Liver (tissue), 8 donors: ENCODE measurements at regions not wholly inside any gene's neighbourhood (a gene's known extent, or its start where the extent isn't known, plus 50 kb on each side); places are given as distances from the start of the nearest gene placed in this dataset.

Experiments used
- DNase-seq: peaks from one replicate; pipeline ENCODE4 v3.0.0-alpha.2; 2017; ENCODE audit warnings: low spot score
- H3K27ac ChIP-seq, 2 donors: one replicate each; pipeline ENCODE4 v1.7.0; 2013; ENCODE audit warnings: inconsistent platforms in 2 of 2, low read length in 2 of 2, control low read depth in 1 of 2, low read depth in 1 of 2, mild to moderate bottlenecking in 1 of 2
- H3K27me3 ChIP-seq, 4 donors: one replicate each; pipeline versions ENCODE4 v1.6.1 to v1.7.0; 2013; ENCODE audit warnings: low read length in 3 of 4, inconsistent platforms in 1 of 4, mild to moderate bottlenecking in 1 of 4, moderate library complexity in 1 of 4; ENCODE audit not compliant: control insufficient read depth in 4 of 4, insufficient read depth in 4 of 4
- H3K36me3 ChIP-seq, 4 donors: one replicate each; pipeline versions ENCODE4 v1.6.1 to v1.7.0; 2013; ENCODE audit warnings: low read length in 3 of 4, mild to moderate bottlenecking in 3 of 4, low read depth in 1 of 4, moderate library complexity in 1 of 4; ENCODE audit not compliant: control insufficient read depth in 4 of 4, insufficient read depth in 3 of 4
- H3K4me1 ChIP-seq, 4 donors: one replicate each; pipeline versions ENCODE4 v1.6.1 to v1.7.0; 2013; ENCODE audit warnings: low read length in 3 of 4, mild to moderate bottlenecking in 3 of 4, moderate library complexity in 1 of 4; ENCODE audit not compliant: control insufficient read depth in 4 of 4, insufficient read depth in 4 of 4
- H3K4me3 ChIP-seq, 3 donors: one replicate each; pipeline versions ENCODE4 v1.6.1 to v1.7.0; 2013; ENCODE audit warnings: low read length in 3 of 3, control low read depth in 1 of 3, low read depth in 1 of 3, mild to moderate bottlenecking in 1 of 3
- H3K9ac ChIP-seq, 2 donors: one replicate each; pipeline ENCODE4 v1.7.0; 2013; ENCODE audit warnings: low read length in 2 of 2, mild to moderate bottlenecking in 2 of 2, moderate library complexity in 2 of 2, control low read depth in 1 of 2, low read depth in 1 of 2
- H3K9me3 ChIP-seq, 4 donors: one replicate each; pipeline versions ENCODE4 v1.6.1 to v1.7.0; 2013; ENCODE audit warnings: low read length in 3 of 4; ENCODE audit not compliant: control insufficient read depth in 4 of 4
- EGR1 ChIP-seq, 2 donors: IDR thresholded peaks; 2 replicates each; pipeline ENCODE4 v1.6.1; 2016 to 2018; ENCODE audit warnings: antibody characterized with exemption in 2 of 2, low read depth in 2 of 2
- FOXA1 ChIP-seq: IDR thresholded peaks from 2 replicates; pipeline ENCODE4 v1.6.1; 2016; ENCODE audit warnings: antibody characterized with exemption
- FOXA2 ChIP-seq: IDR thresholded peaks from 2 replicates; pipeline ENCODE4 v1.6.1; 2016; ENCODE audit warnings: antibody characterized with exemption
- GABPA ChIP-seq, 2 donors: IDR thresholded peaks in 1 of 2; conservative IDR thresholded peaks in 1 of 2; 2 replicates each; pipeline ENCODE4 v1.6.1; 2016; ENCODE audit warnings: antibody characterized with exemption in 2 of 2, mild to moderate bottlenecking in 1 of 2, moderate library complexity in 1 of 2
- HNF4A ChIP-seq, 2 donors: conservative IDR thresholded peaks; 2 replicates each; pipeline ENCODE4 v1.6.1; 2016; ENCODE audit warnings: antibody characterized with exemption in 2 of 2, mild to moderate bottlenecking in 2 of 2
- HNF4G ChIP-seq: IDR thresholded peaks from 2 replicates; pipeline ENCODE4 v1.6.1; 2016; ENCODE audit warnings: antibody characterized with exemption
- JUND ChIP-seq, 2 donors: IDR thresholded peaks; 2 replicates each; pipeline ENCODE4 v1.6.1; 2016; ENCODE audit warnings: antibody characterized with exemption in 2 of 2
- NR2F2 ChIP-seq: IDR thresholded peaks from 2 replicates; pipeline ENCODE4 v1.6.1; 2016; ENCODE audit warnings: antibody characterized with exemption
- RAD21 ChIP-seq, 2 donors: IDR thresholded peaks; 2 replicates each; pipeline ENCODE4 v1.6.1; 2016; ENCODE audit warnings: antibody characterized with exemption in 2 of 2, mild to moderate bottlenecking in 2 of 2
- RXRA ChIP-seq, 2 donors: IDR thresholded peaks; 2 replicates each; pipeline ENCODE4 v1.6.1; 2017 to 2018; ENCODE audit warnings: antibody characterized with exemption in 2 of 2, mild to moderate bottlenecking in 1 of 2
- SP1 ChIP-seq: IDR thresholded peaks from 2 replicates; pipeline ENCODE4 v1.6.1; 2018; ENCODE audit warnings: antibody characterized with exemption, mild to moderate bottlenecking
- TAF1 ChIP-seq: conservative IDR thresholded peaks from 2 replicates; pipeline ENCODE4 v1.6.1; 2016; ENCODE audit warnings: antibody characterized with exemption, mild to moderate bottlenecking
- YY1 ChIP-seq: IDR thresholded peaks from 2 replicates; pipeline ENCODE4 v1.6.1; 2016; ENCODE audit warnings: antibody characterized with exemption, mild to moderate bottlenecking
- WGBS: extraction: QIAGEN DNeasy Blood & Tissue Kit; methylation state at CpG from one replicate; pipeline ENCODE4 v1.1.7; 2013; 5-methylcytosine and 5-hydroxymethylcytosine counted together
- TF ChIP-seq, protein P1 (sequence below): fragments of 150-350 bp; IDR thresholded peaks from 2 replicates; pipeline ENCODE4 v1.5.1; 2017; ENCODE audit warnings: improper control_type of control experiment, low read depth, low read length; ENCODE audit not compliant: missing input control
- TF ChIP-seq, protein P2 (sequence below): IDR thresholded peaks from 2 replicates; pipeline ENCODE4 v1.6.1; 2016; ENCODE audit warnings: antibody characterized with exemption
- TF ChIP-seq, protein P3 (sequence below): IDR thresholded peaks from 2 replicates; pipeline ENCODE4 v1.6.1; 2016; ENCODE audit warnings: antibody characterized with exemption
- TF ChIP-seq, protein P4 (sequence below): IDR thresholded peaks from 2 replicates; pipeline ENCODE4 v1.6.1; 2016; ENCODE audit warnings: antibody characterized with exemption, mild to moderate bottlenecking
- TF ChIP-seq, protein P5 (sequence below): IDR thresholded peaks from 2 replicates; pipeline ENCODE4 v1.6.1; 2016; ENCODE audit warnings: antibody characterized with exemption
- donor health status: healthy.
- donor health status: healthy.
- donor health status: healthy.
- donor health status: healthy.
- donor health status: healthy.

DNA sequence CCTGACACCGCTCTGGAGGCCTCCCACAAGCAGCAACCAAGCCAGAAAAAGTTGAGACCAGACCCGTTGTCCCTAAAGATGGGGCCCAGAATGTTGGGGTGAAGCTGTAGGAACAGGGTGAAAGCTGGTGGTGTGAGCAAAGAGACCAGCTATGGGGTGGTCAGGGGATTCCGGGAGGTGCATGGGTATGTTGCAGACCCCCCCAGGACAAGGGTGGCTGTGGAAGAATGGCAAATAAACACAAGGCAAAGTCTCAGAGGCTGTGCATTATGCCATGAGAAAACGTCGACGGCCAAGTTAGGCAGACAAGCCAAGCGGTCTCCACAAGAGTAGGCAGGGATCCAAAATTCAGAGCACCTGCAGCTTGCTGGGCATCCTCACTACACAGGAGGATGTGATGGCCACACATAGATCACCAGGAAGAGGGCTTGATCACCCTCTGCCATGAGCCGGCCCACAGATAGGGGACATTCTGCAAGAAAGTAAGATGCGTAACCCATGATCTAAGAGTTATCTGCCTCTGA lies 58.8 kb upstream of the KCNA1 start:
- DNase-seq, result no peak
- H3K27ac ChIP-seq, result no peak overlapping the region
- peaks cover 0 to 2% (median 0%) of the 10 kb centered on the region in 4 donors for H3K4me1 ChIP-seq
- 94% methylated on average over 9 of the region's 9 CpGs for WGBS
- TF ChIP-seq NR2F2, result no peak
- no peak for TF ChIP-seq RAD21 (IDR thresholded peaks at IDR 0.05)
- TF ChIP-seq HNF4G, result no peak
- no peak for TF ChIP-seq EGR1 (IDR thresholded peaks at IDR 0.05; ENCODE audit: low read depth in 2 of 2)
- no peak for TF ChIP-seq GABPA (IDR thresholded peaks at IDR 0.05 in 1 of 2, conservative IDR thresholded peaks at IDR 0.05 in 1 of 2)
- TF ChIP-seq, protein P1, sequence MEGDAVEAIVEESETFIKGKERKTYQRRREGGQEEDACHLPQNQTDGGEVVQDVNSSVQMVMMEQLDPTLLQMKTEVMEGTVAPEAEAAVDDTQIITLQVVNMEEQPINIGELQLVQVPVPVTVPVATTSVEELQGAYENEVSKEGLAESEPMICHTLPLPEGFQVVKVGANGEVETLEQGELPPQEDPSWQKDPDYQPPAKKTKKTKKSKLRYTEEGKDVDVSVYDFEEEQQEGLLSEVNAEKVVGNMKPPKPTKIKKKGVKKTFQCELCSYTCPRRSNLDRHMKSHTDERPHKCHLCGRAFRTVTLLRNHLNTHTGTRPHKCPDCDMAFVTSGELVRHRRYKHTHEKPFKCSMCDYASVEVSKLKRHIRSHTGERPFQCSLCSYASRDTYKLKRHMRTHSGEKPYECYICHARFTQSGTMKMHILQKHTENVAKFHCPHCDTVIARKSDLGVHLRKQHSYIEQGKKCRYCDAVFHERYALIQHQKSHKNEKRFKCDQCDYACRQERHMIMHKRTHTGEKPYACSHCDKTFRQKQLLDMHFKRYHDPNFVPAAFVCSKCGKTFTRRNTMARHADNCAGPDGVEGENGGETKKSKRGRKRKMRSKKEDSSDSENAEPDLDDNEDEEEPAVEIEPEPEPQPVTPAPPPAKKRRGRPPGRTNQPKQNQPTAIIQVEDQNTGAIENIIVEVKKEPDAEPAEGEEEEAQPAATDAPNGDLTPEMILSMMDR, result no peak
- TF ChIP-seq, protein P2, sequence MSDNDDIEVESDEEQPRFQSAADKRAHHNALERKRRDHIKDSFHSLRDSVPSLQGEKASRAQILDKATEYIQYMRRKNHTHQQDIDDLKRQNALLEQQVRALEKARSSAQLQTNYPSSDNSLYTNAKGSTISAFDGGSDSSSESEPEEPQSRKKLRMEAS, result no peak
- TF ChIP-seq RXRA (IDR thresholded peaks at IDR 0.05), result no peak
- TF ChIP-seq FOXA1, result no peak
- no peak for TF ChIP-seq JUND (IDR thresholded peaks at IDR 0.05)
- TF ChIP-seq, protein P3, sequence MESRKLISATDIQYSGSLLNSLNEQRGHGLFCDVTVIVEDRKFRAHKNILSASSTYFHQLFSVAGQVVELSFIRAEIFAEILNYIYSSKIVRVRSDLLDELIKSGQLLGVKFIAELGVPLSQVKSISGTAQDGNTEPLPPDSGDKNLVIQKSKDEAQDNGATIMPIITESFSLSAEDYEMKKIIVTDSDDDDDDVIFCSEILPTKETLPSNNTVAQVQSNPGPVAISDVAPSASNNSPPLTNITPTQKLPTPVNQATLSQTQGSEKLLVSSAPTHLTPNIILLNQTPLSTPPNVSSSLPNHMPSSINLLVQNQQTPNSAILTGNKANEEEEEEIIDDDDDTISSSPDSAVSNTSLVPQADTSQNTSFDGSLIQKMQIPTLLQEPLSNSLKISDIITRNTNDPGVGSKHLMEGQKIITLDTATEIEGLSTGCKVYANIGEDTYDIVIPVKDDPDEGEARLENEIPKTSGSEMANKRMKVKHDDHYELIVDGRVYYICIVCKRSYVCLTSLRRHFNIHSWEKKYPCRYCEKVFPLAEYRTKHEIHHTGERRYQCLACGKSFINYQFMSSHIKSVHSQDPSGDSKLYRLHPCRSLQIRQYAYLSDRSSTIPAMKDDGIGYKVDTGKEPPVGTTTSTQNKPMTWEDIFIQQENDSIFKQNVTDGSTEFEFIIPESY, result no peak
- TF ChIP-seq, protein P4, sequence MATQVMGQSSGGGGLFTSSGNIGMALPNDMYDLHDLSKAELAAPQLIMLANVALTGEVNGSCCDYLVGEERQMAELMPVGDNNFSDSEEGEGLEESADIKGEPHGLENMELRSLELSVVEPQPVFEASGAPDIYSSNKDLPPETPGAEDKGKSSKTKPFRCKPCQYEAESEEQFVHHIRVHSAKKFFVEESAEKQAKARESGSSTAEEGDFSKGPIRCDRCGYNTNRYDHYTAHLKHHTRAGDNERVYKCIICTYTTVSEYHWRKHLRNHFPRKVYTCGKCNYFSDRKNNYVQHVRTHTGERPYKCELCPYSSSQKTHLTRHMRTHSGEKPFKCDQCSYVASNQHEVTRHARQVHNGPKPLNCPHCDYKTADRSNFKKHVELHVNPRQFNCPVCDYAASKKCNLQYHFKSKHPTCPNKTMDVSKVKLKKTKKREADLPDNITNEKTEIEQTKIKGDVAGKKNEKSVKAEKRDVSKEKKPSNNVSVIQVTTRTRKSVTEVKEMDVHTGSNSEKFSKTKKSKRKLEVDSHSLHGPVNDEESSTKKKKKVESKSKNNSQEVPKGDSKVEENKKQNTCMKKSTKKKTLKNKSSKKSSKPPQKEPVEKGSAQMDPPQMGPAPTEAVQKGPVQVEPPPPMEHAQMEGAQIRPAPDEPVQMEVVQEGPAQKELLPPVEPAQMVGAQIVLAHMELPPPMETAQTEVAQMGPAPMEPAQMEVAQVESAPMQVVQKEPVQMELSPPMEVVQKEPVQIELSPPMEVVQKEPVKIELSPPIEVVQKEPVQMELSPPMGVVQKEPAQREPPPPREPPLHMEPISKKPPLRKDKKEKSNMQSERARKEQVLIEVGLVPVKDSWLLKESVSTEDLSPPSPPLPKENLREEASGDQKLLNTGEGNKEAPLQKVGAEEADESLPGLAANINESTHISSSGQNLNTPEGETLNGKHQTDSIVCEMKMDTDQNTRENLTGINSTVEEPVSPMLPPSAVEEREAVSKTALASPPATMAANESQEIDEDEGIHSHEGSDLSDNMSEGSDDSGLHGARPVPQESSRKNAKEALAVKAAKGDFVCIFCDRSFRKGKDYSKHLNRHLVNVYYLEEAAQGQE, result no peak
- TF ChIP-seq TAF1, result no peak
- TF ChIP-seq, protein P5, sequence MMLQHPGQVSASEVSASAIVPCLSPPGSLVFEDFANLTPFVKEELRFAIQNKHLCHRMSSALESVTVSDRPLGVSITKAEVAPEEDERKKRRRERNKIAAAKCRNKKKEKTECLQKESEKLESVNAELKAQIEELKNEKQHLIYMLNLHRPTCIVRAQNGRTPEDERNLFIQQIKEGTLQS, result no peak
- TF ChIP-seq HNF4A (conservative IDR thresholded peaks at IDR 0.05), result no peak
- TF ChIP-seq YY1, result no peak
- TF ChIP-seq SP1, result no peak
- no peak for TF ChIP-seq FOXA2
- H3K4me3 ChIP-seq, result no peak overlapping the region
- no peaks in the 10 kb centered on the region for H3K36me3 ChIP-seq
- H3K9ac ChIP-seq, result no peak overlapping the region
- H3K9me3 ChIP-seq, result no peaks in the 10 kb centered on the region
- no peaks in the 10 kb centered on the region for H3K27me3 ChIP-seq
